Esophagus squamous epithelium (tissue), 5 donors: ENCODE measurements at regions not wholly inside any gene's neighbourhood (a gene's known extent, or its start where the extent isn't known, plus 50 kb on each side); places are given as distances from the start of the nearest gene placed in this dataset.

Experiments
- DNase-seq: peaks from one replicate; lab custom pipeline; 2025; lab: John Stamatoyannopoulos, UW
- H3K27ac ChIP-seq, 4 donors: fragments of 200-600 bp; sonication (generic); one replicate each; pipeline ENCODE4 v1.5.1; 2016 to 2019; ENCODE audit warnings: mild to moderate bottlenecking in 1 of 4
- H3K27me3 ChIP-seq, 4 donors: fragments of 200-600 bp; sonication (generic); 1 replicate in 3 of 4; 2 replicates in 1 of 4; pipeline versions ENCODE4 v1.5.1 to v1.6.0; 2017 to 2021; ENCODE audit warnings: antibody characterized with exemption in 1 of 4
- H3K36me3 ChIP-seq, 3 donors: fragments of 200-600 bp; sonication (generic); one replicate each; pipeline ENCODE4 v1.5.1; 2016 to 2019
- H3K4me1 ChIP-seq, 3 donors: fragments of 200-600 bp; sonication (generic); one replicate each; pipeline ENCODE4 v1.5.1; 2017 to 2019
- H3K4me3 ChIP-seq, 4 donors: fragments of 200-600 bp; sonication (generic); 1 replicate in 3 of 4; 2 replicates in 1 of 4; pipeline ENCODE4 v1.5.1; 2016 to 2019; ENCODE audit warnings: mild to moderate bottlenecking in 2 of 4, moderate library complexity in 1 of 4
- H3K9me3 ChIP-seq, 3 donors: fragments of 200-600 bp; sonication (generic); one replicate each; pipeline ENCODE4 v1.5.1; 2016 to 2019
- CTCF ChIP-seq, 6 experiments: fragments of 450-650 bp in 4 of 6; fragments of 200-600 bp in 2 of 6; sonication (generic) in 2 of 6; IDR thresholded peaks; one replicate each; pipeline ENCODE4 v1.5.1; 2016 to 2019; ENCODE audit warnings: antibody characterized with exemption in 6 of 6, mild to moderate bottlenecking in 4 of 6, moderate library complexity in 4 of 6
- POLR2A ChIP-seq, 4 donors: fragments of 450-650 bp; IDR thresholded peaks; one replicate each; pipeline ENCODE4 v1.6.1; 2017; ENCODE audit warnings: antibody characterized with exemption in 4 of 4, mild to moderate bottlenecking in 4 of 4, moderate library complexity in 3 of 4
- WGBS, 2 donors: methylation state at CpG; one replicate each; pipeline ENCODE4 v1.1.5; 2018; 5-methylcytosine and 5-hydroxymethylcytosine counted together
- intact Hi-C: fragments of 100-400 bp; cut with DNase I; formaldehyde crosslinking; loops from one replicate; pipeline ENCODE4 v1.15.0; 2022
- donor health status: DM: yes; HTN: yes; CAD: no.

DNA sequence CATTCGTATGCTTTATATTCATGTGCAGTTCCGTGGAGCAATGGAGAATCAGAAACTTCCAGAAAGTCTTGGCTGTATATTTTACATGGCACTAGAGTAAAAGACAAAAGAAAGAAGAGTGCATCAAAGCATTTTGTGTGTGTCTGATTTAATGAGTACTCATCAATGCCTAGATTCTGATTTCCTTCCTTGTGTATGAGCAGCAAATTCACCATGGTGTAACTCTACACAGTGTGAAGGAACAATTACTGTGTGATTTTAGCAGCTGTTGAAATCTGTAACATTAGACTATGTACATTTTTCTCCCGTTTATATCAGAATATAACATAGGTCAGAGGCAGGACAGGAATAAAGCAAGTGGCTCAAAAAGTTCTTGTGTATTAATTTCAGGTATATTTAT is 102.0 kb upstream of the TSC22D2 start:
- H3K27me3 ChIP-seq: no peaks in the 10 kb centered on the region
- intact Hi-C loops: no loop called here
- H3K9me3 ChIP-seq: no peaks in the 10 kb centered on the region
- H3K4me1 ChIP-seq: no peaks in the 10 kb centered on the region
- no peak overlapping the region for H3K4me3 ChIP-seq
- no peak for DNase-seq
- H3K36me3 ChIP-seq: no peaks in the 10 kb centered on the region
- TF ChIP-seq CTCF (IDR thresholded peaks at IDR 0.05) (no peak), POLR2A (IDR thresholded peaks at IDR 0.05) (no peak)
- no peak overlapping the region for H3K27ac ChIP-seq
- WGBS, 2 donors: 62 to 70% methylated on average over 3 of the region's 3 CpGs

- TF ChIP-seq CTCF (IDR thresholded peaks at IDR 0.05) (peak in 2 of 6 experiments; percentile 13 to 51), POLR2A (IDR thresholded peaks at IDR 0.05) (no peak)
- intact Hi-C loops: no loop called here
- no peaks in the 10 kb centered on the region for H3K9me3 ChIP-seq
These were observed 104.3 kb upstream of the TSC22D2 start for GRCh38 chr3:150303768-150304167.

GRCh38 chr3:150302246-150302645 is 105.9 kb upstream of the TSC22D2 start:
- Histone ChIP-seq H3K4me3 (no peak overlapping the region), H3K27ac (no peak overlapping the region), H3K9me3 (no peaks in the 10 kb centered on the region), H3K27me3 (no peaks in the 10 kb centered on the region), H3K4me1 (no peaks in the 10 kb centered on the region), H3K36me3 (no peaks in the 10 kb centered on the region)
- intact Hi-C loops: no loop called here
- TF ChIP-seq POLR2A (IDR thresholded peaks at IDR 0.05): no peak
- TF ChIP-seq CTCF (IDR thresholded peaks at IDR 0.05): no peak
- DNase-seq: no peak

More at GRCh38 chr3:150303768-150304167, 104.3 kb upstream of the TSC22D2 start:
- 77 to 79% methylated on average over 3 of the region's 3 CpGs for WGBS, 2 donors
- no peaks in the 10 kb centered on the region for H3K27me3 ChIP-seq
- no peaks in the 10 kb centered on the region for H3K36me3 ChIP-seq
- no peak for DNase-seq
- no peak overlapping the region for H3K27ac ChIP-seq
- H3K4me3 ChIP-seq: no peak overlapping the region
- H3K4me1 ChIP-seq: no peaks in the 10 kb centered on the region

- no peak overlapping the region for H3K4me3 ChIP-seq
- no peaks in the 10 kb centered on the region for H3K27me3 ChIP-seq
- no peak for DNase-seq
- TF ChIP-seq POLR2A (IDR thresholded peaks at IDR 0.05) (no peak), CTCF (IDR thresholded peaks at IDR 0.05) (no peak)
- no peaks in the 10 kb centered on the region for H3K4me1 ChIP-seq
- no peaks in the 10 kb centered on the region for H3K36me3 ChIP-seq
- no peak overlapping the region for H3K27ac ChIP-seq
- WGBS, 2 donors: 71 to 75% methylated on average over 8 of the region's 8 CpGs
- no peaks in the 10 kb centered on the region for H3K9me3 ChIP-seq
- intact Hi-C loops: no loop called here
These were observed 107.1 kb upstream of the TSC22D2 start for GRCh38 chr3:150300852-150301517.

DNA sequence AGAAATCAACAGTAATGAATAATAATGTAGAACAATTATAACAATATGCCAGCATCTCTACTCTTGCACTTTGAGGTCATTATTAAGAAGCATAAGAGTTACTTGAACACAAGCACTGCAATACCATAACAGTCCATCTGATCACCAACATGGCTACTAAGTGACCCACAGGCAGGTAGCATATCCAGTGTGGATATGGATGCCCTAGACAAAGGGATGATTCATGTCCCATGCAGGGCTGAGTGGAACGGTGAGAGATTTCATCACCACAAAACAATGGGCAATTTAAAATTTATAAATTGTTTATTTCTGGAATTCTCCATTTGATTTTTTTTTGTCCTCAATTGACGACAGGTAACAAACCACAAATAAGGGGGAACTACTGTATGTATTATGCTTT is 107.7 kb upstream of the TSC22D2 start:
- Histone ChIP-seq H3K36me3 (no peaks in the 10 kb centered on the region), H3K9me3 (no peaks in the 10 kb centered on the region), H3K4me1 (no peaks in the 10 kb centered on the region), H3K4me3 (no peak overlapping the region), H3K27me3 (no peaks in the 10 kb centered on the region), H3K27ac (no peak overlapping the region)
- intact Hi-C loops: no loop called here
- peak in 1 of 6 experiments; percentile 6 for TF ChIP-seq CTCF (IDR thresholded peaks at IDR 0.05)
- no peak for TF ChIP-seq POLR2A (IDR thresholded peaks at IDR 0.05)
- WGBS, 2 donors: 47 to 58% methylated on average over 2 of the region's 2 CpGs
- no peak for DNase-seq
